GM12864 (cell line): ENCODE measurements at regions not wholly inside any gene's neighbourhood (a gene's known extent, or its start where the extent isn't known, plus 50 kb on each side); places are given as distances from the start of the nearest gene placed in this dataset.

Source experiments
- DNase-seq: peaks from one replicate; pipeline ENCODE4 v3.0.0-alpha.2; 2011; ENCODE audit warnings: low read depth
- H3K4me3 ChIP-seq: 2 replicates; pipeline ENCODE4 v1.5.1; 2011; ENCODE audit warnings: mild to moderate bottlenecking, low read depth, low read length, control low read depth
- TF ChIP-seq, protein P1 (sequence below): IDR thresholded peaks from 2 replicates; pipeline ENCODE4 v1.5.1; 2011; ENCODE audit warnings: low read depth, mild to moderate bottlenecking, moderate library complexity, low read length, control low read depth, inconsistent platforms; ENCODE audit errors: missing control alignments

DNA sequence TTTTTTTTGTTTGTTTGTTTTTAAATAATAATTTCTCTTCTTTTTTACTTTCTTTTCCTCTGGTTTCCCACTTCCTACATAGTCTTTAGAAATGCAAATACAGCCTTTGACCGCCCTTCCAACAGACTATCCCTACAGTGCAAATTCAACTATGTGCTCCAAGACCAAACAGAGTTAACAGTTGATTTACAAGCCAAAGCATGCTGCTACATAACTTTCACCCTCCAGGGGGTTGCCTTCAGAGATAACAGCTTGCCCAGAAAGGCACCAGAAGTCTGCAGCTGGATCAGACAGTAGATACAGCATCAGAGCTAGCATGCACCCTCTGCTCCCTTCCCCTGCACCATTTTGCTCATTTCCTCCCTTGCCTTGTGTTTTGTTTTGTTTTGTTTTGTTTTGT lies 539.0 kb downstream of the ZWINT start:
- H3K4me3 ChIP-seq = no peak overlapping the region
- no peak for DNase-seq
- TF ChIP-seq, protein P1, sequence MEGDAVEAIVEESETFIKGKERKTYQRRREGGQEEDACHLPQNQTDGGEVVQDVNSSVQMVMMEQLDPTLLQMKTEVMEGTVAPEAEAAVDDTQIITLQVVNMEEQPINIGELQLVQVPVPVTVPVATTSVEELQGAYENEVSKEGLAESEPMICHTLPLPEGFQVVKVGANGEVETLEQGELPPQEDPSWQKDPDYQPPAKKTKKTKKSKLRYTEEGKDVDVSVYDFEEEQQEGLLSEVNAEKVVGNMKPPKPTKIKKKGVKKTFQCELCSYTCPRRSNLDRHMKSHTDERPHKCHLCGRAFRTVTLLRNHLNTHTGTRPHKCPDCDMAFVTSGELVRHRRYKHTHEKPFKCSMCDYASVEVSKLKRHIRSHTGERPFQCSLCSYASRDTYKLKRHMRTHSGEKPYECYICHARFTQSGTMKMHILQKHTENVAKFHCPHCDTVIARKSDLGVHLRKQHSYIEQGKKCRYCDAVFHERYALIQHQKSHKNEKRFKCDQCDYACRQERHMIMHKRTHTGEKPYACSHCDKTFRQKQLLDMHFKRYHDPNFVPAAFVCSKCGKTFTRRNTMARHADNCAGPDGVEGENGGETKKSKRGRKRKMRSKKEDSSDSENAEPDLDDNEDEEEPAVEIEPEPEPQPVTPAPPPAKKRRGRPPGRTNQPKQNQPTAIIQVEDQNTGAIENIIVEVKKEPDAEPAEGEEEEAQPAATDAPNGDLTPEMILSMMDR = no peak

DNA sequence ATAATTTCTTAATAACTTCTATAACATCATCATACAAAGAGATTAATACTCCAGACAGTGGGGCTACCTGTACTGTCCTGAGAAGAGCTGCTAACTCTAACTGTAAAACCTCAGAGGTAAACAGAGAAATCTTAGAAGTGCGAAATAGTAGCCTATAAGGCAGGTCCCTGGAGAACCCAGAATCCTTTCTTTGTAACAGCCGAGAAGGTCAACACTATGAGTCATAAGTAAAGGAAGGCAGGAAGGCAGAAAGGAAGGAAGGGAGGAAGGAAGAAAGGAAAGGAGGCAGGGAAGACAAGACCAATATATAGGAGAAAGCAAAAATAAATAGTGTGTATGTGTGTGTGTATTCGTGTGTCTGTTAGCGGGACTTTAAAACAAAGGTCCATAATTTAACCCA lies 540.6 kb downstream of the ZWINT start:
- DNase-seq = no peak
- no peak overlapping the region for H3K4me3 ChIP-seq
- TF ChIP-seq, protein P1 = no peak

DNA sequence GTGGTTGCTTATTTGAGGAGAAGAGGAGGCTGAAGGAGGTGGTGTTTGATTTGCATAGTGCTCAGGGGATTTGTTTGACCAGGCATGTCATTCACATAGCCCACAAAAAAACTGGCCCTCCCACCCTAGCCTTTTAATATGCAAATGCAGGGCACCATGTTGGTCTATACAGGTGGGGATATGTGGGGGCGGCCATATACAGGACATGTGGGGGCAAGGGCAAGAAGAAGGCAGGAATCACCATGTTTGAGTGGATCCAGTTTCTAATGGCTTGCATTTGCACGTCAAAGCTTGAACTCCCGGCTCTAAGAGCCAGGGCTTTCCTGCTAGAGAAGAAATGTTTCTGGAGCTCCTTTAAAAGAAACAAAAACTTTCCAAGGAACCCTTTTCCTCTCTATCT lies 541.0 kb downstream of the ZWINT start:
- TF ChIP-seq, protein P1 = no peak
- H3K4me3 ChIP-seq = no peak overlapping the region
- DNase-seq = no peak

DNA sequence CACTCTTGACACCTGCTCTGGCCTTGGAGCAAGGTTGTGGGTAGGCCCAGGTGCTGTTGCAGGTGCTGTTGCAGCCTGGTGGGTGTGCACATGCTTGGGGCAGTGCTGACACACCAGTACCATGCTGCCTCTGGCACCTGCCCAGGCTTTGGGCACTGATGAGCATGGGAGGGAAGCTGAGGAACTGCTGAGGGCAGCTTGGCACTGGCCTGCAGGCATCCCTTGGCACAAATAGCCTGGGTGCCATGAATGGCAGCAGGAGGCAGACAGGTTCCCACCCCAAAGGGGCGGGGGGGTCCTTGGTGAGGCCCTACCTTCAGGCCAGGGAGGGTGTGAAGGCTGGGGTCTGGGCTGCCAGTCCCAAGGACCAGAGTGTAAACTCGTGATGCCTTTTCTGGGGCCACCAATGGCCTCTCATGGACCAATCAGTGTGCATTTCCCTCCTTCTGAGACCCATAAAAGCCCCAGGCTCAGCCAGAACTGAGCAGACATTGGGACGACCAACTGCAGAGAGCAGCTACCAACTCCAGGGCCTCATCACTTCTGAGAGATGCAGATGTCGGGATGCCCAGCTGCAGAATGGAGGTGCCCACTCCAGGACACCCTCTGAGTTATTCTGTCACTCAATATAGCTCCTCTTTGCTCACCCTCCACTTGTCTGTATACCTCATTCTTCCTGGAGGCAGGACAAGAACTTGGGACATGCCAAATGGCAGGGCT lies 547.4 kb downstream of the ZWINT start:
- H3K4me3 ChIP-seq = no peak overlapping the region
- TF ChIP-seq, protein P1 = no peak
- no peak for DNase-seq

DNA sequence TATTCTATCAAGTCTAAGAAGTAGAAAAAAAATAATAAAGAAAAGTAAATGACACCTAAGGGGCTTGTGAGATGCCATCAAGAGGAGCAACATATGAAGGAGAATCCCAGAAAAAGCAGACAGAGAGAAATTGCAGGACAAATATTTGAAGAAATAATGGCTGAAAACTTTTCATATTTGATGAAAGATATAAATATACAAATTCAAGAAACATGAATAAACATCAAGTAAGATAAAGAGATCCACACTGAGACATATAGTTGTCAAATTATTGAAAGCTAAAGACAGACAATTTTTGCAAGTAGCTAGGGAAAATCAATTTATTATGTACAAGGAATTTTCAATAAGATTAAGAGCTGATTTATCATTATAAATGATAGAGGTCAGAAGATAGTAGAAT lies 558.0 kb downstream of the ZWINT start:
- TF ChIP-seq, protein P1 = no peak
- no peak for DNase-seq
- H3K4me3 ChIP-seq = no peak overlapping the region

DNA sequence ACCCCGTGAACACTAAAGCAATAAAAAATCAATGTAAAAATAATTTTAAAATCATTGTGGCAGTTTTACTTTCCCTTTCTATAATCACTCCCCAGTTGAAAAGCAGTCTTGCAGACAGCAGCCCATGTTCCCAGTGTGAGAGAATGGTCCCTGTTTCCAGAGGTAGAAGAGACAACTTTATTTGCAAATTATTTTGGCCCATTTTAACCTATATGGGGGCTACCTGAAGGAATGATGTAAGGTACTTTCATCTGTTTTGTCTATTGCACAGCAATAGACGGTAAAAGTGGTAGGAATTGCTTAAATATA lies 559.8 kb downstream of the ZWINT start:
- no peak for DNase-seq
- H3K4me3 ChIP-seq = no peak overlapping the region
- TF ChIP-seq, protein P1 = no peak

DNA sequence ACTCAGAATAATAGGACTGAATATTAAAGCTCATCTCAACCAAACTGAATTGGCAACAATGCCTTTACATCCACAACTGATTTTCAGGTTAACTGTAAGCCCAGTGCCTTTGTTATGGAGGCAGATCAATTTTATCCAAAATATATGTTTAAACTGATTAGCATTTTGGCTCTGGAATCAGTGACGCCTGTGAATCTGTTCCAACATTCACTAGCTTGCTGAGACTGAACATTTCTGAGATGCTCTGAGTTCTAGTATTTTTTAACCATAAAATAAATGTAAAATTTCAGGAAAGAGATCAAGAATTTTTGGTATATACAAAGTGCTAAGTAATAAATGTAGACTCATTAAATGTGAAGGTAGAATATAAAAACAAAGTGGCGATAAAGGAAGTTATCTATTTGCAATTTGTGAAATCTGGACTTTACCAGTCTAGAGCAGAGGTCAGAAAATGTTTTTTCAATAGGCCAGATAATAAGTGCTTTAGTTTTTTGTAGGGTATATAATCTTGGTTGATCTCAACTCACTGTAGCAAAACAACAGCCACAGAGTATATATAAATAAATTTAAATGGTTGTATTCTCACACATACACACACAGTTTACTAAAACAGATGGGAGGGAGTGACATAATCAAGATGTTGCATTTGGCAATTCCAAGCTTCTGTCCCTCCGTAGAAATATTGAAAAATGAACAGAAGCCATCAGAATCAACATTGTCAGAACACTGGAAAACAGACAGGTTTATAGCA lies 560.3 kb downstream of the ZWINT start:
- H3K4me3 ChIP-seq = no peak overlapping the region
- no peak for DNase-seq
- TF ChIP-seq, protein P1 = no peak
